GM21528 (cell line): ENCODE measurements at regions not wholly inside any gene's neighbourhood (a gene's known extent, or its start where the extent isn't known, plus 50 kb on each side); places are given as distances from the start of the nearest gene placed in this dataset.
"Not testable (repeated sequence)": the region's sequence is repeated elsewhere in the genome, so short reads cannot be mapped to it uniquely, and the experiment has no call there.

Experiments
- ATAC-seq: cut with Tn5 transposase; IDR thresholded peaks from one replicate; pipeline ENCODE4 v1.9.1; 2021; ENCODE audit warnings: mild to moderate bottlenecking, moderate library complexity; ENCODE audit not compliant: unreplicated experiment, low FRiP score

- ATAC-seq: no peak
These were observed 237.5 kb upstream of the RSPO3 start for GRCh38 chr6:126880964-126881363.

GRCh38 chr6:126886106-126886505 is 232.4 kb upstream of the RSPO3 start:
- ATAC-seq: no peak

DNA sequence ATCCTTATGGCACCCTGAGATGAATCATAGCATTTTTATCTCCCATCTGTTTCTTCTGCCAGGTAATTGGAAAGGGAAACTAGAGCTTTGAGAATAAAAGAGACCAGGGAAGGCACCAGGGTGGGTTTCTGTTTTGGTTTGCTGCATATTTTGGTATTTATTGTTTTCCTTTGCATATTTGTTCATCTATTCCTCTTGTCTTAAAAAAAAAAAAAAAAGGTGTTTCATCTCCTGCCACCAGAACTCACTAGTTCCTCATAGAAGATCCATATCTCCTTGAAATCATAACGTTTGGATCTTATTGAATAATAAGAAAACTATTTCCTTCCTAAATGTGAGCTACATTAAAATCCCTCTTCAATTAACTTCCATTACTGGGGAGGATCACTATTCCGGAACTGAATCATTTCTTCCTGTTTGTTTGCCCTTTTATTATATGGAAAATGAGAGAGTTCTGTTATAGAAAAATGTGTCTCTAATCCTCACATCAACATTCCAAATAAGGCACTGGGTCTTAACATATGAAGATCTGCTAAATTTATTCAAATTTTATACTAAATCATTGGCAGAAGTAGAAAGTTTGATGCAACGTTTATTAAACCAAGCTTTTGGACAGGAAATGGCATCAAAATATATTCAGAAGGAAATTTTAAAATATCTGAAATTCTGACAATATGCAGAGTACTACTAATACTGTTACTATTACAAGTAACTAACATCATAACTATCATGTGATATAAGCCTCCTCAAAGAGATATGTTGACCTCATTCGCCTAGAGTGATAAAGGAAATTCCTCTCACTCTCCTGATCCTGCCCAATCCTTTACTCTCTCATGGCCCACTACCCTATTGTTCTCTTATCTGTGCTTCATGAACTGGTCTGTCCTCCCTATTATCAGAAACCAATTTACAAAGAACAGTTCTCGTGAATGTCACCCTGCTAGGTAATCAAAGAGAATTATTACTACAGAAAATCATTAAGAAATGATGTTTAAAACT is 229.4 kb upstream of the RSPO3 start:
- ATAC-seq: no peak

DNA sequence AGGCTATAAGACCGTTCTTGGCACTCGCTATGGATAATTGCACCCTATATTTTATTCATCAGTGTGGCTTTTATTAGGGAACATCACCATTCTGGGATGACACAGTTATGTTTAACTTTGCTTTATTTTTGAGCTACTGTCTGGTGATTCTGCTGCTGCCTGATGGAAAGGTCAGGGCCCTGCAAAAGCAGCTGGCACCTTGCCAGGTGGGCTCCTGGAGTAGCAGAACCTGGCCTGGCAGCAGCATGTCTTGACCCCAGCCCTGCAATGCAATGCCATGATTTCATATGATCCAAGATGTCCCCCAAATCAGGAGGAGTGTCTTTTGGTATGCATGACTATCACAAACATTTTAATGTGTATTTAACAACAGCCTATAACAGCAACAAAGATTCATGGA is 228.4 kb upstream of the RSPO3 start:
- ATAC-seq: no peak

DNA sequence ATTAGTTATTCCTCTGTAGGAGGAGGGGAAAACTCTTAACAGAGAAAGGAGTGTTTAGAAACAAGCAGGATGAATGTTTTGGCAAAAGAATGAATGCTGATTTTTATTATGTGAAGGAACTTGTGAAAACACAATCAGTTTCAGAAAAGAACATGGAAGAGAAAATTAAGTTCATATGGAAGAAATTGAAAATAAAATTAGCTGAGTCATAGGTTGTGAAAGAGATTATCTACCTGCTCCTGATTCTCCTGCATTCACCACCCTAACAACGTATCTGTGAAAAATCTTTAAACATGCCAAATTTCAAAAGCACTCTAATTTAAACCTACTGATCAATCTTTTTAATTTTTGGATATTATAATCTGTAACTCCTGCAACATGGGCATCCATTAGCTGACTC is 227.3 kb upstream of the RSPO3 start:
- no peak for ATAC-seq

DNA sequence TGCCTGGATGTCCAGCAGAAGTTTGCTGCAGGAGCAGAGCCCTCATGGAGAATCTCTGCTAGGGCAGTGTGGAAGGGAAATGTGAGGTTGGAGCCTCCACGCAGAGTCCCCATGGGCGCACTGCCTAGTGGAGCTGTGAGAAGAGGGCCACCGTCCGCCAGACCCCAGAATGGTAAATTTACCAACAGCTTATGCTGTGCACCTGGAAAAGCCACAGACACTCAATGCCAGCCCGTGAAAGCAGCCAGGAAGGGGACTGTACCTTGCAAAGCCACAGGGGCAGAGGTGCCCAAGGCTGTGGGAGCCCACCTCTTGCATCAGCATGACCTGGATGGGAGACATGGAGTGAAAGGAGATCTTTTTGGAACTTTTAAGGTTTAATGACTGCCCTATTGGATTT is 225.6 kb upstream of the RSPO3 start:
- ATAC-seq: not testable (repeated sequence)

DNA sequence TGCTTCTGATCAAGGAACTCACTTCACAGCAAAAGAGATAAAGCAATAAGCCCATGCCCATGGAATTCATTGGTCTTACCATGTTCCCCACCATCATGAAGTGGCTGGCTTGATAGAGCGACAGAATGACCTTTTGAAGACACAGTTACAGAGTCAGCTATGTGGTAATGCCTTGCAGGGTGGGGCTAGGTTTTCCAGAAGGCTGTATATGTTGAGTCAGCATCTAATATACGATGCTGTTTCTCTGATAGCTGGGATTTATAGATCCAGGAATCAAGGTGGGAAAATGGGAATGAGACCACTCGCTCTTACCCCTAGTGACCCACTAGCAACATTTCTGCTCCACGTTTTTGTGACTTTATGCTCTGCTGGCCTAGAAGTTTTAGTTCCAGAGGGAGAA is 220.7 kb upstream of the RSPO3 start:
- no peak for ATAC-seq

DNA sequence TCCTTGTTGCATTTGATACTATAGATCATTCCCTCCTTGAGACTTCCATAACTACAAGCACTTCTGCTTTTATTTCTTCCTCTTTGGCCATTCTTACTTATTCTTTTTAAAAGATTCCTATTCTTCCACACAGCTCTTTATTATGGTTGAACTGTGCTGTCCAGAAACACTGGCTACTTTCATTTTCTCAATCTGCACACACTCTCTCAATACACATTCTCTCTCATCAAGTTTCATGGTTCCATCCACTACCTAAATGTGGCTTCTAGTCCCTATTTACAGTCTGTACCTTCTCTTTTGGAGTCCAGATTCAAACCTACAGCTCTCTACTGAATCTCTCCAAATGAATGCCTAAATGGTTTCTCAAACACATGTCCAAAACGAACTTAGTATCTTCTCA is 214.3 kb upstream of the RSPO3 start:
- ATAC-seq: no peak

DNA sequence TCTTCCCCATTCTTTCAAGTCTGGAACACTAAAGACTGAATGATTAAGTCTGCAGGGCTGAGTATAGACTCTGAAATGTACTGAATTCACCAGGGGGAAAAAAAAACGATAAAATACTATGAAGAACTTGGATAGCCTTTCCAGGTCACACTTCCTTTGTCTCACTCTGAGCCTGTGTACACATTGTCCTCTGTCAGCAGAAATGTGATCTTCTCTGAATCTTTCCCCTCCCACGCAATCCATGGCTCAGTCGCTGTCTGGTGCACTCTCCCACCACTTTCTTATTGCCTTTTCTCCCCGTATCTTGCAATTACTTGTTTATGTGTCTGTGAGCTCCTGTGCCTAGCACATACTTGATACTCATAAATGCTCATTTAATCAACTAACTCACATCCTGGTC is 212.6 kb upstream of the RSPO3 start:
- ATAC-seq: no peak

- no peak for ATAC-seq
These were observed 211.2 kb upstream of the RSPO3 start for GRCh38 chr6:126907312-126907711.

DNA sequence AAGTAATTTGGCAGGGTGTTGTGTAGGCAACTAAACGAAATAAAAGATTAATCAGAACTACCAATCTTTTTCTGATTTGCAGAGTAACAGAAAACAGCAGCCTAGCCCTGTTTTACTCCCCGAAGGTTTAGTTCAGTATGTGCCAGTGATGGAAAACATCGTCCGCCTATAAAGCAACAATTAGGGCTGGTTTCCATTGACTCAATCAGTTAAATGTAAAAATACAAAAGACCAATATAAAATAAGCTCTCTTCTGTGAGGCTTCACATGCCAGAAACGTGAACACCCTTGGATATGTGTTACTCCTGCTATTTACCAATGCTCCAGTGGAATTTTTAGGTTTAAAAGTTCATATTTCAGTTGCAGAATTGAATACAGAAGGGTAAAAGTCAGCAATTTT is 210.5 kb upstream of the RSPO3 start:
- ATAC-seq: no peak

GRCh38 chr6:126909493-126909892 is 209.0 kb upstream of the RSPO3 start:
- ATAC-seq: no peak

DNA sequence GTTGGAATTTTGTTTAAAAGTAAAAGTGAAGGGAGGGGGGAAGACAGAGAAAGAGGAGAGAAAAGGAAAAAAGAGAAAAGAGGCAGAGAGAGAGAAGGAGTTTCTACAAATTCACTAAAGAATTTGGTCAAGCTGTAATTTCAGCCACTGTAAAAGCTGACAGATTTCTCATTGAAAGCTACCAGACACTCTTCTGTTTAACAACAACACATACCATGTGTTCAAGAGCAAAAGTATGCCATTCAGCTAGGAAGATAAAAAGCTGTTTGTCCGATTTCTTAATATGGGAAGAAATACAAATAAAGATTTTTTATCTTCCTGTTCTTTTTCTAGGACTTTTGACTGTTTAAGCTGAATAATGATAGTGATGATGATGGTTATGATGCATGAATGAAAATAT is 204.8 kb upstream of the RSPO3 start:
- ATAC-seq: no peak

GRCh38 chr6:126914172-126914571 is 204.3 kb upstream of the RSPO3 start:
- ATAC-seq: no peak

GRCh38 chr6:126914801-126915200 is 203.7 kb upstream of the RSPO3 start:
- ATAC-seq: no peak

GRCh38 chr6:126919947-126920346 is 198.5 kb upstream of the RSPO3 start:
- no peak for ATAC-seq

- ATAC-seq: no peak
These were observed 194.7 kb upstream of the RSPO3 start for GRCh38 chr6:126923807-126924206.

DNA sequence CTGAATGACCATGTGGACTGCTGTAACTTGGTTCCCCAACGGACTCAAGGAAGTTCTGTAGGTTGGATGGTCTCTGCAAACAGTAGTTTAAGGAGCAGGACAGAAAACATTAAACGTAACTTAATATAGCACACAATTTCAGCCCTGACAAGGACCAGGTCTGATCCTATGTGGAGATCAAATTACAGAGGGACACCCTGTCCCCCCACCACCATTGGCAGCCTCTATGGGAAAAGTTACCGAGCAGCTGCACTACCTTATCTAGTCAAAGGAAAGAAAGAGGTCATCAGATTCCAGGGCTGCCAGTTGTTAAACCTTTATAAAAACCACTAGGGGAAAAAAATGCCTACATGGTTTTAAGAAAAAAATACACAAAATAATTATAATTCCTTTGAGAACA is 191.5 kb upstream of the RSPO3 start:
- ATAC-seq: no peak

DNA sequence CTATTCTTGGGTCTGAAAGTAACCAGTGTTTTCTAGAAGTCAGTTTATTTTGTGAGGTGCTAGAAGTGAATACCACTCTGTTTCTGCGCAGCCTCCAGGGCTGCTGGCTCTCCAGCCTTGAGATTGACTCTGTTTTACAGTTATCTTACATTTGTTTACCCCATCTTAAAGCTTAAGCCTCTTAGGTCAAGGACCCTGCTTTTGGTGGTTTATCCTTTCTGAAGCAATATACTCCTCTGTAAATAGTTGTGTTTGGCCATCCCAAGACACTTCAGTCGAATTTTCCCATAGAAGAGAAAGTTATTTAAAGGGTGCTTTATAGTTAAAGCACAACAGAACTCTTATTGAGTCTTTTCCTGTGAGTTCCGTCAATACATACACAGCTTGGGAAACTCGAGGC is 190.6 kb upstream of the RSPO3 start:
- ATAC-seq: no peak

GRCh38 chr6:126937426-126937825 is 181.0 kb upstream of the RSPO3 start:
- no peak for ATAC-seq

DNA sequence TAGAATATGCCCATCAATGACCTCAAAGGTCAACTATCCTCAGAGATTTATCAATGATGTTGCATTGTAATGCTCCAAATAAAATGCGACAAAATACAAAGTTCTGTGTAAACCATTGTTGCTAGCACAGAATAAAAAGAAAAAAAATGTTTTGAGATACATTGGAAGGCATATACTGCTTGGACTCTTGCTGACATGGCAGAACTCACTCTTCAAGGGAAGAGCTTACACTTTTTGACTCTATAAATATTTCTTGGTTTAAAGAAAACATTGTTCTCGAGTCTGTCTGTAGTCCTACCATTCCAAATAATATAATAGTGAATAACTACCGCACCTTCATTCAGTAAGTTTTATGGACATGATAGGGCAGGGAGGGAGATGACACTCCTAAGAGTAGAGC is 178.7 kb upstream of the RSPO3 start:
- no peak for ATAC-seq

GRCh38 chr6:126941751-126942150 is 176.7 kb upstream of the RSPO3 start:
- ATAC-seq: no peak
